ENCODE measurements at regions not wholly inside any gene's neighbourhood (a gene's known extent, or its start where the extent isn't known, plus 50 kb on each side); places are given as distances from the start of the nearest gene placed in this dataset.

- ChIA-PET POLR2A (interaction anchor here (0.6 kb wide), 1 partner anchor 391 kb away, joined by 3 read pairs; no protein-coding TSS in a partner anchor), CTCF (ENCODE audit: unreplicated experiment) (no interaction called here)
- Histone ChIP-seq H3K4me3 (ENCODE audit: low read depth, low read length, poor library complexity, severe bottlenecking) (no peak overlapping the region), H3K4me2 (ENCODE audit: low read length) (no peak overlapping the region), H2AFZ (ENCODE audit: low read length) (0 out of 2 replicates have a peak overlapping the region, but pooled peaks have one; percentile 65), H4K20me1 (ENCODE audit: insufficient read depth, low read length) (no peaks in the 10 kb centered on the region), H3K27ac (ENCODE audit: low read depth, low read length, poor library complexity, severe bottlenecking) (no peak overlapping the region), H3K79me2 (ENCODE audit: insufficient read depth, low read depth, low read length) (no peaks in the 10 kb centered on the region), H3K4me1 (ENCODE audit: insufficient read depth, low read length, poor library complexity, severe bottlenecking) (peaks cover 12% of the 10 kb centered on the region), H3K9me2 (ENCODE audit: insufficient read depth, low read length) (no peaks in the 10 kb centered on the region), H3K9me3 (ENCODE audit: low read length) (no peaks in the 10 kb centered on the region), H3K36me3 (ENCODE audit: insufficient read depth, low read length) (no peaks in the 10 kb centered on the region)
- TF ChIP-seq EZH2phosphoT487 (IDR thresholded peaks at IDR 0.05; ENCODE audit: borderline replicate concordance, low read depth, low read length) (no peak), CTCF (conservative IDR thresholded peaks at IDR 0.05; ENCODE audit: low read length) (no peak)
- BruUV-seq (replicated peaks) = no TSS peak
- no peak for DNase-seq (ENCODE audit: low spot score)
- intact Hi-C loops (cut with micrococcal nuclease; ENCODE audit: unreplicated experiment) = no loop called here
These were observed 66.5 kb upstream of the DAP start for GRCh38 chr5:10827571-10827970.

GRCh38 chr5:10826971-10827370, 65.9 kb upstream of the DAP start:
- intact Hi-C loops (cut with micrococcal nuclease; ENCODE audit: unreplicated experiment) = no loop called here
- Histone ChIP-seq H3K4me2 (ENCODE audit: low read length) (no peak overlapping the region), H3K27ac (ENCODE audit: low read depth, low read length, poor library complexity, severe bottlenecking) (no peak overlapping the region), H3K9me2 (ENCODE audit: insufficient read depth, low read length) (no peaks in the 10 kb centered on the region), H3K4me3 (ENCODE audit: low read depth, low read length, poor library complexity, severe bottlenecking) (no peak overlapping the region), H3K9me3 (ENCODE audit: low read length) (no peaks in the 10 kb centered on the region), H3K36me3 (ENCODE audit: insufficient read depth, low read length) (no peaks in the 10 kb centered on the region), H3K4me1 (ENCODE audit: insufficient read depth, low read length, poor library complexity, severe bottlenecking) (peaks cover 12% of the 10 kb centered on the region), H4K20me1 (ENCODE audit: insufficient read depth, low read length) (no peaks in the 10 kb centered on the region), H3K79me2 (ENCODE audit: insufficient read depth, low read depth, low read length) (no peaks in the 10 kb centered on the region), H2AFZ (ENCODE audit: low read length) (peak overlapping the region; percentile 65; the same call in 1 of the 2 replicates)
- TF ChIP-seq CTCF (conservative IDR thresholded peaks at IDR 0.05; ENCODE audit: low read length) (no peak), EZH2phosphoT487 (IDR thresholded peaks at IDR 0.05; ENCODE audit: borderline replicate concordance, low read depth, low read length) (no peak)
- BruUV-seq (replicated peaks) = no TSS peak
- ChIA-PET POLR2A (interaction anchor here (0.5 to 0.9 kb wide), 4 partner anchors 9 to 390 kb away, joined by 3 read pairs; no protein-coding TSS in a partner anchor), CTCF (ENCODE audit: unreplicated experiment) (no interaction called here)
- DNase-seq (ENCODE audit: low spot score) = no peak

- peak; percentile 29 for DNase-seq (ENCODE audit: low spot score)
- Histone ChIP-seq H3K9me2 (ENCODE audit: insufficient read depth, low read length) (no peaks in the 10 kb centered on the region), H3K79me2 (ENCODE audit: insufficient read depth, low read depth, low read length) (no peaks in the 10 kb centered on the region), H2AFZ (ENCODE audit: low read length) (peak overlapping the region; percentile 65; the same call in 1 of the 2 replicates), H3K4me2 (ENCODE audit: low read length) (peak overlapping the region; percentile 30), H3K27ac (ENCODE audit: low read depth, low read length, poor library complexity, severe bottlenecking) (no peak overlapping the region), H3K4me1 (ENCODE audit: insufficient read depth, low read length, poor library complexity, severe bottlenecking) (peaks cover 12% of the 10 kb centered on the region), H3K9me3 (ENCODE audit: low read length) (no peaks in the 10 kb centered on the region), H4K20me1 (ENCODE audit: insufficient read depth, low read length) (no peaks in the 10 kb centered on the region), H3K36me3 (ENCODE audit: insufficient read depth, low read length) (no peaks in the 10 kb centered on the region), H3K4me3 (ENCODE audit: low read depth, low read length, poor library complexity, severe bottlenecking) (no peak overlapping the region)
- CTCF ChIA-PET (ENCODE audit: unreplicated experiment) = no interaction called here
- TF ChIP-seq CTCF (conservative IDR thresholded peaks at IDR 0.05; ENCODE audit: low read length) = peak; percentile 75
- TF ChIP-seq EZH2phosphoT487 (IDR thresholded peaks at IDR 0.05; ENCODE audit: borderline replicate concordance, low read depth, low read length) = no peak
- POLR2A ChIA-PET = interaction anchor here (0.7 to 2.1 kb wide), 5 partner anchors 8 to 853 kb away, joined by 3 to 4 read pairs (median 3); no protein-coding TSS in a partner anchor
- BruUV-seq (replicated peaks) = no TSS peak
- intact Hi-C loops (cut with micrococcal nuclease; ENCODE audit: unreplicated experiment) = no loop called here
These were observed 65.0 kb upstream of the DAP start for GRCh38 chr5:10825897-10826644.
